ENCODE measurements at regions not wholly inside any gene's neighbourhood (a gene's known extent, or its start where the extent isn't known, plus 50 kb on each side); places are given as distances from the start of the nearest gene placed in this dataset.

- TF ChIP-seq USF1 (IDR thresholded peaks at IDR 0.05) (no peak), YY1 (IDR thresholded peaks at IDR 0.05; ENCODE audit: low read depth) (no peak), MAX (IDR thresholded peaks at IDR 0.05) (no peak), REST (IDR thresholded peaks at IDR 0.05; ENCODE audit: low read depth) (no peak), TCF12 (IDR thresholded peaks at IDR 0.05; ENCODE audit: low read depth) (no peak), ZBTB7A (IDR thresholded peaks at IDR 0.05; ENCODE audit: low read depth) (no peak), NFIC (IDR thresholded peaks at IDR 0.05) (no peak), RAD21 (IDR thresholded peaks at IDR 0.05; ENCODE audit: low read depth) (no peak), TAF1 (IDR thresholded peaks at IDR 0.05; ENCODE audit: low read depth) (no peak), EGR1 (IDR thresholded peaks at IDR 0.05) (no peak), FOXM1 (IDR thresholded peaks at IDR 0.05; ENCODE audit: borderline replicate concordance, low read depth) (no peak), EP300 (IDR thresholded peaks at IDR 0.05; ENCODE audit: borderline replicate concordance) (no peak), TEAD4 (IDR thresholded peaks at IDR 0.05) (no peak), CREB1 (IDR thresholded peaks at IDR 0.05; ENCODE audit: low read depth) (no peak), CEBPB (IDR thresholded peaks at IDR 0.05) (no peak)
Observed at GRCh38 chr13:64428196-64428595, 2801.9 kb downstream of the PCDH9 start.

GRCh38 chr13:64423467-64423866 is 2806.7 kb downstream of the PCDH9 start:
- TF ChIP-seq CEBPB (IDR thresholded peaks at IDR 0.05) (no peak), TEAD4 (IDR thresholded peaks at IDR 0.05) (no peak), NFIC (IDR thresholded peaks at IDR 0.05) (no peak), TAF1 (IDR thresholded peaks at IDR 0.05; ENCODE audit: low read depth) (no peak), TCF12 (IDR thresholded peaks at IDR 0.05; ENCODE audit: low read depth) (no peak), USF1 (IDR thresholded peaks at IDR 0.05) (no peak), CREB1 (IDR thresholded peaks at IDR 0.05; ENCODE audit: low read depth) (no peak), EGR1 (IDR thresholded peaks at IDR 0.05) (no peak), RAD21 (IDR thresholded peaks at IDR 0.05; ENCODE audit: low read depth) (no peak), YY1 (IDR thresholded peaks at IDR 0.05; ENCODE audit: low read depth) (no peak), ZBTB7A (IDR thresholded peaks at IDR 0.05; ENCODE audit: low read depth) (no peak), EP300 (IDR thresholded peaks at IDR 0.05; ENCODE audit: borderline replicate concordance) (no peak)

- TF ChIP-seq USF1 (IDR thresholded peaks at IDR 0.05): no peak
- TF ChIP-seq EGR1 (IDR thresholded peaks at IDR 0.05): no peak
- no peak for TF ChIP-seq CEBPB (IDR thresholded peaks at IDR 0.05)
- no peak for TF ChIP-seq TCF12 (IDR thresholded peaks at IDR 0.05; ENCODE audit: low read depth)
- TF ChIP-seq NFIC (IDR thresholded peaks at IDR 0.05): no peak
- TF ChIP-seq MAX (IDR thresholded peaks at IDR 0.05): no peak
- TF ChIP-seq TAF1 (IDR thresholded peaks at IDR 0.05; ENCODE audit: low read depth): no peak
- no peak for TF ChIP-seq REST (IDR thresholded peaks at IDR 0.05; ENCODE audit: low read depth)
- TF ChIP-seq YY1 (IDR thresholded peaks at IDR 0.05; ENCODE audit: low read depth): no peak
- no peak for TF ChIP-seq RAD21 (IDR thresholded peaks at IDR 0.05; ENCODE audit: low read depth)
- no peak for TF ChIP-seq TEAD4 (IDR thresholded peaks at IDR 0.05)
- no peak for TF ChIP-seq EP300 (IDR thresholded peaks at IDR 0.05; ENCODE audit: borderline replicate concordance)
- TF ChIP-seq ZBTB7A (IDR thresholded peaks at IDR 0.05; ENCODE audit: low read depth): no peak
Observed at GRCh38 chr13:64420181-64420580, 2810.0 kb downstream of the PCDH9 start.

GRCh38 chr13:64417581-64417980 is 2812.6 kb downstream of the PCDH9 start:
- no peak for TF ChIP-seq TEAD4 (IDR thresholded peaks at IDR 0.05)
- TF ChIP-seq NFIC (IDR thresholded peaks at IDR 0.05): no peak
- TF ChIP-seq TCF12 (IDR thresholded peaks at IDR 0.05; ENCODE audit: low read depth): no peak
- no peak for TF ChIP-seq MAX (IDR thresholded peaks at IDR 0.05)
- no peak for TF ChIP-seq YY1 (IDR thresholded peaks at IDR 0.05; ENCODE audit: low read depth)
- no peak for TF ChIP-seq TAF1 (IDR thresholded peaks at IDR 0.05; ENCODE audit: low read depth)
- no peak for TF ChIP-seq USF1 (IDR thresholded peaks at IDR 0.05)
- no peak for TF ChIP-seq EP300 (IDR thresholded peaks at IDR 0.05; ENCODE audit: borderline replicate concordance)
- TF ChIP-seq EGR1 (IDR thresholded peaks at IDR 0.05): no peak
- TF ChIP-seq CEBPB (IDR thresholded peaks at IDR 0.05): no peak
- no peak for TF ChIP-seq ZBTB7A (IDR thresholded peaks at IDR 0.05; ENCODE audit: low read depth)
- TF ChIP-seq FOXM1 (IDR thresholded peaks at IDR 0.05; ENCODE audit: borderline replicate concordance, low read depth): no peak

GRCh38 chr13:64414381-64414780 is 2815.8 kb downstream of the PCDH9 start:
- TF ChIP-seq TCF12 (IDR thresholded peaks at IDR 0.05; ENCODE audit: low read depth): no peak
- TF ChIP-seq REST (IDR thresholded peaks at IDR 0.05; ENCODE audit: low read depth): no peak
- no peak for TF ChIP-seq TEAD4 (IDR thresholded peaks at IDR 0.05)
- TF ChIP-seq EP300 (IDR thresholded peaks at IDR 0.05; ENCODE audit: borderline replicate concordance): no peak
- no peak for TF ChIP-seq CEBPB (IDR thresholded peaks at IDR 0.05)
- no peak for TF ChIP-seq RAD21 (IDR thresholded peaks at IDR 0.05; ENCODE audit: low read depth)
- TF ChIP-seq CREB1 (IDR thresholded peaks at IDR 0.05; ENCODE audit: low read depth): no peak
- no peak for TF ChIP-seq YY1 (IDR thresholded peaks at IDR 0.05; ENCODE audit: low read depth)
- TF ChIP-seq USF1 (IDR thresholded peaks at IDR 0.05): no peak
- TF ChIP-seq ZBTB7A (IDR thresholded peaks at IDR 0.05; ENCODE audit: low read depth): no peak
- no peak for TF ChIP-seq EGR1 (IDR thresholded peaks at IDR 0.05)
- TF ChIP-seq TAF1 (IDR thresholded peaks at IDR 0.05; ENCODE audit: low read depth): no peak
- no peak for TF ChIP-seq MAX (IDR thresholded peaks at IDR 0.05)
- TF ChIP-seq FOXM1 (IDR thresholded peaks at IDR 0.05; ENCODE audit: borderline replicate concordance, low read depth): no peak
- no peak for TF ChIP-seq NFIC (IDR thresholded peaks at IDR 0.05)
